ENCODE measurements at regions not wholly inside any gene's neighbourhood (a gene's known extent, or its start where the extent isn't known, plus 50 kb on each side); places are given as distances from the start of the nearest gene placed in this dataset.

DNA sequence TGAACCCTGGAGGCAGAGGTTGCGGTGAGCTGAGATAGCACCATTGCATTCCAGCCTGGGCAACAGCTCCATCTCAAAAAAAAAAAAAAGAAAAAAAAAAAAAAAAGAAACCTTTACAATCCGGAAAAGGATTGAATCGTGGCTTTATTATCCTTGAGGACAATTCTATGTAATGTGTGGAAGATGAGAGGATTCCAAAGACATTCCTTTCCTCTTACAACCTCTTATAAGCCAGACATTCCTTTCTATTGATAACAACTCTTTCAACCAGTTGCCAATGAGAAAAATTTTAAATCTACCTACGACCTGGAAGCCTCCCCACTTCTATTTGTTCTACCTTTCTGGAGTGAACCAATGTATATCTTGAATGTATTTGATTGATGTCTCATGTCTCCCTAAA is 91.2 kb upstream of the EEF1E1 start:
- no peaks in the 10 kb centered on the region for H3K4me1 ChIP-seq (ENCODE audit: insufficient read depth, insufficient read length)
- no peak overlapping the region for H3K4me3 ChIP-seq (ENCODE audit: insufficient read length, low read depth)
- no peak overlapping the region for H3K9ac ChIP-seq (ENCODE audit: insufficient read length, low read depth)
- no peaks in the 10 kb centered on the region for H3K36me3 ChIP-seq (ENCODE audit: insufficient read depth, insufficient read length, low read length)
- H3K27me3 ChIP-seq (ENCODE audit: insufficient read depth, insufficient read length): no peaks in the 10 kb centered on the region
- TF ChIP-seq SUZ12 (IDR thresholded peaks at IDR 0.05; ENCODE audit: extremely low read depth, insufficient read depth, insufficient read length) (no peak), ZNF274 (IDR thresholded peaks at IDR 0.05; ENCODE audit: low read depth, low read length) (no peak), YY1 (IDR thresholded peaks at IDR 0.05; ENCODE audit: insufficient read depth, insufficient read length) (no peak)
- H3K9me3 ChIP-seq (ENCODE audit: insufficient read depth, low read length): peaks cover 6% of the 10 kb centered on the region; the same call in 1 of the 2 replicates
- DNase-seq (ENCODE audit: low read depth, low spot score): no peak

DNA sequence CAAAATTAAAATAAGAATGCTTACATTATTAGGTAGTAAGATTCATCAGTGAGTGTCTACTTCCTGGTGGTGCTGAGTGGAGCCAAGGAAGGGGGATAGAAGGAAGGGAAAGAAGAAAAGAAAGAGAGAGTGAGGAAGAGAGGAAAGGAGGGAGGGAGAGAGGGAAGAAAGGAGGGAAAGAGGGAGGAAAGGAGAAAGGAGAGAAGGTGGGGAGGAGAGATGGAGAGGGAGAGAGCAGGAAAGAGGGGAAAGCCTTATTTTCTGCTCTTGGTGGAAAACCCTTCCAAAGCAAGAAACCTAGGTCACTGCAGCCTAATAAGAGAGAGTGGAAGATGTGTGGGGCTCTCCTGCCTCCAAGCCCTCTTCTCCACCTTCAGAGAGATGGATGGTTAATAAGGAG is 90.2 kb upstream of the EEF1E1 start:
- no peak for TF ChIP-seq ZNF274 (IDR thresholded peaks at IDR 0.05; ENCODE audit: low read depth, low read length)
- no peak for TF ChIP-seq SUZ12 (IDR thresholded peaks at IDR 0.05; ENCODE audit: extremely low read depth, insufficient read depth, insufficient read length)
- TF ChIP-seq YY1 (IDR thresholded peaks at IDR 0.05; ENCODE audit: insufficient read depth, insufficient read length): no peak
- Histone ChIP-seq H3K9ac (ENCODE audit: insufficient read length, low read depth) (no peak overlapping the region), H3K4me1 (ENCODE audit: insufficient read depth, insufficient read length) (no peaks in the 10 kb centered on the region), H3K4me3 (ENCODE audit: insufficient read length, low read depth) (no peak overlapping the region), H3K27me3 (ENCODE audit: insufficient read depth, insufficient read length) (no peaks in the 10 kb centered on the region), H3K9me3 (ENCODE audit: insufficient read depth, low read length) (peaks cover 6% of the 10 kb centered on the region; the same call in 1 of the 2 replicates), H3K36me3 (ENCODE audit: insufficient read depth, insufficient read length, low read length) (no peaks in the 10 kb centered on the region)
- no peak for DNase-seq (ENCODE audit: low read depth, low spot score)

DNA sequence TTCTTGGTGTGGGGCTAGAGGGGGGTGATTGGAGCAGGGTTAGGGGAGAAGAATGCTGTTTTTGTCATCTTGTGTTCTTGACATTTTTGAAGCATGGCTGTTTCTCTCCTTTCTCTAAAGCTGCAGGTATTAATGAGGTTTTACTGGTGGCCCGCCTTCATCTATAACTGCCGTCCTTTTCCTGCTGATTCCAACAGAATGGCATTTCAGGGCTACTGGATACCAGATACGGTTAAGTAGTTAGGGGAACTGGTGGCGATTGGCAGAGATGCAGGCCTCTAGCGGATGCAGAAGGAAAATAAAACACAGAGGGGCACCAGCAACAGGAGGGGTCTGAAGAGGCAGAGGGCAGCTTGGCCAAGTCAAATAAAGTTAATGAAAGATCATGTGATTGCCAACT is 89.7 kb upstream of the EEF1E1 start:
- Histone ChIP-seq H3K9ac (ENCODE audit: insufficient read length, low read depth) (no peak overlapping the region), H3K36me3 (ENCODE audit: insufficient read depth, insufficient read length, low read length) (no peaks in the 10 kb centered on the region), H3K27me3 (ENCODE audit: insufficient read depth, insufficient read length) (no peaks in the 10 kb centered on the region), H3K9me3 (ENCODE audit: insufficient read depth, low read length) (peaks cover 6% of the 10 kb centered on the region; the same call in 1 of the 2 replicates), H3K4me1 (ENCODE audit: insufficient read depth, insufficient read length) (no peaks in the 10 kb centered on the region), H3K4me3 (ENCODE audit: insufficient read length, low read depth) (no peak overlapping the region)
- DNase-seq (ENCODE audit: low read depth, low spot score): no peak
- TF ChIP-seq YY1 (IDR thresholded peaks at IDR 0.05; ENCODE audit: insufficient read depth, insufficient read length) (no peak), ZNF274 (IDR thresholded peaks at IDR 0.05; ENCODE audit: low read depth, low read length) (no peak), SUZ12 (IDR thresholded peaks at IDR 0.05; ENCODE audit: extremely low read depth, insufficient read depth, insufficient read length) (no peak)

DNA sequence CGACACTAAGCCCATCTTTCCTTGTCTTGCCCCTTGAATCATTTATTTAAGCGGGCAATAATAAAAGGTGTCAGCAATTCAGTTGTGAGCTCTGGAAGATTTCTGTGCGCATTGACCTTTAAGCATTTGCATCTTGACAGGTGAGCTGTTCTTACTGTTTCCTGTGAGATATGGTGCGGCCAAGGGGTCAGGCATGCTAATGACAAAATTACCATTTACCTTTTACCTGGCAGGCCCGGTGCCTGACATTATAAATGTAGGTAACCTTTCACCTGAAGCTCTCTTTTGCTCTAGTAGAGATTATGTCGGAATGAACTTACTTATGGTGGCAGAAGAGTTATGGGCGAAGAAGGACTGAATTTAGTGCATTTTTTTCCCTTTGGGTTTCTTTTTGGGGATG is 89.3 kb upstream of the EEF1E1 start:
- TF ChIP-seq YY1 (IDR thresholded peaks at IDR 0.05; ENCODE audit: insufficient read depth, insufficient read length) (no peak), SUZ12 (IDR thresholded peaks at IDR 0.05; ENCODE audit: extremely low read depth, insufficient read depth, insufficient read length) (no peak), ZNF274 (IDR thresholded peaks at IDR 0.05; ENCODE audit: low read depth, low read length) (no peak)
- no peak for DNase-seq (ENCODE audit: low read depth, low spot score)
- Histone ChIP-seq H3K36me3 (ENCODE audit: insufficient read depth, insufficient read length, low read length) (no peaks in the 10 kb centered on the region), H3K4me1 (ENCODE audit: insufficient read depth, insufficient read length) (no peaks in the 10 kb centered on the region), H3K9me3 (ENCODE audit: insufficient read depth, low read length) (peaks cover 6% of the 10 kb centered on the region; the same call in 1 of the 2 replicates), H3K4me3 (ENCODE audit: insufficient read length, low read depth) (no peak overlapping the region), H3K9ac (ENCODE audit: insufficient read length, low read depth) (no peak overlapping the region), H3K27me3 (ENCODE audit: insufficient read depth, insufficient read length) (no peaks in the 10 kb centered on the region)

DNA sequence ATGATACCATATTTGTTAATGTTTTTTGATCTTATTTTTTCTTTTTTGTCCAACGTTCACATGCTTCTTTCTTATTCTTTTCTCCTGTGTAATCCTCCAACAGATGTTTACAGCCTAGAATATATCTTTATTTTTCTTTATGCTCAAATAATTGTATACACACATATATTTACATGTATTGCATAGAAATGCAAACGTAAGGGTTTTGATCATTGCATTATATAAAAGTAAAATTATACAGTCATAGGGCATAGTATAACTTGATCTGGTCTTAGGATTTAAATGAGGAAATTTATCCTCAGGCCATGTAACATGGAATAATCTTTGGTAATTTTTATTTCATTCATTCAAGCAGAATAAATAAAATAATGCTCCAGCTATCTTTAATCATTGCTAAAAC is 84.9 kb upstream of the EEF1E1 start:
- no peaks in the 10 kb centered on the region for H3K4me1 ChIP-seq (ENCODE audit: insufficient read depth, insufficient read length)
- H3K9me3 ChIP-seq (ENCODE audit: insufficient read depth, low read length): no peaks in the 10 kb centered on the region
- no peak overlapping the region for H3K9ac ChIP-seq (ENCODE audit: insufficient read length, low read depth)
- no peaks in the 10 kb centered on the region for H3K27me3 ChIP-seq (ENCODE audit: insufficient read depth, insufficient read length)
- TF ChIP-seq ZNF274 (IDR thresholded peaks at IDR 0.05; ENCODE audit: low read depth, low read length): no peak
- no peak for TF ChIP-seq YY1 (IDR thresholded peaks at IDR 0.05; ENCODE audit: insufficient read depth, insufficient read length)
- no peak for TF ChIP-seq SUZ12 (IDR thresholded peaks at IDR 0.05; ENCODE audit: extremely low read depth, insufficient read depth, insufficient read length)
- H3K36me3 ChIP-seq (ENCODE audit: insufficient read depth, insufficient read length, low read length): no peaks in the 10 kb centered on the region
- H3K4me3 ChIP-seq (ENCODE audit: insufficient read length, low read depth): no peak overlapping the region
- no peak for DNase-seq (ENCODE audit: low read depth, low spot score)

DNA sequence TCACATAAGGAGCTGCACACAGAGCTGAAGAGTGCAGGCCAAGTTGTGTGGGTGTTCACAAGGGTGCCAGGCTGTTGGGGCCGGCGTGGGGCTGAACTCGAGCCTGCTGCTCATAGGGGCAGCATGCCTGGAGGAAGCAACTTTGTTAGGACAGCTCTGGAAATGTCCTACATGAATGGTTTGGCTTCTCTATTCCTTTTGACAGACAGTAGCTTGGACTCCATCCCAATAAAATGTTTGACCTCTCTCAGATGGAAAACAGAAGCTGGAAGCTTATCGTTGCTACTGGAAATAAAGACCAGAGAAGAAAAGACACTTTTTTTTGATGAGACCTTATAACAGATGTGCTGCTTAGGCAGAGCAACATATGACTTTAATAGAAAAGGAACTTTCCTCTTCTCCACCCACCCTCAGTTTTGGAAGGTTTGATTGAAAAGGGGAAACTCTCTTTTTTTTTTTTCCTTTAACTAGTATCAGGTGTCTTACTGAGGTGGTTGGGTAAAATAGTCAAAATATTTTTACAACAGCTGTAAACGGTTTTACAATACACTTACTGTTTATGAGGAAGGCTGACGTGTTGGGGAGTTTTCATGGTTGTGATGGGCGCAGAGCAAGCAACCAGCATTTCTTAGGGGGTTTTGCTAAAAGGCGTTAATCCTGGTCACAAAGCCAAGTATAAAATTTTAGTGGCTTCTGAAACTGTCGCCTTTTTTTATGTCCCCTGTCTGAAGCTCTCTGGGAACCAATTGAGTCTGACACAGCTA is 80.7 kb upstream of the EEF1E1 start:
- no peaks in the 10 kb centered on the region for H3K27me3 ChIP-seq (ENCODE audit: insufficient read depth, insufficient read length)
- H3K4me1 ChIP-seq (ENCODE audit: insufficient read depth, insufficient read length): no peaks in the 10 kb centered on the region
- DNase-seq (ENCODE audit: low read depth, low spot score): no peak
- no peak overlapping the region for H3K4me3 ChIP-seq (ENCODE audit: insufficient read length, low read depth)
- no peaks in the 10 kb centered on the region for H3K36me3 ChIP-seq (ENCODE audit: insufficient read depth, insufficient read length, low read length)
- H3K9ac ChIP-seq (ENCODE audit: insufficient read length, low read depth): no peak overlapping the region
- peaks cover 17% of the 10 kb centered on the region for H3K9me3 ChIP-seq (ENCODE audit: insufficient read depth, low read length)
- TF ChIP-seq YY1 (IDR thresholded peaks at IDR 0.05; ENCODE audit: insufficient read depth, insufficient read length): no peak
- TF ChIP-seq SUZ12 (IDR thresholded peaks at IDR 0.05; ENCODE audit: extremely low read depth, insufficient read depth, insufficient read length): no peak
- no peak for TF ChIP-seq ZNF274 (IDR thresholded peaks at IDR 0.05; ENCODE audit: low read depth, low read length)

DNA sequence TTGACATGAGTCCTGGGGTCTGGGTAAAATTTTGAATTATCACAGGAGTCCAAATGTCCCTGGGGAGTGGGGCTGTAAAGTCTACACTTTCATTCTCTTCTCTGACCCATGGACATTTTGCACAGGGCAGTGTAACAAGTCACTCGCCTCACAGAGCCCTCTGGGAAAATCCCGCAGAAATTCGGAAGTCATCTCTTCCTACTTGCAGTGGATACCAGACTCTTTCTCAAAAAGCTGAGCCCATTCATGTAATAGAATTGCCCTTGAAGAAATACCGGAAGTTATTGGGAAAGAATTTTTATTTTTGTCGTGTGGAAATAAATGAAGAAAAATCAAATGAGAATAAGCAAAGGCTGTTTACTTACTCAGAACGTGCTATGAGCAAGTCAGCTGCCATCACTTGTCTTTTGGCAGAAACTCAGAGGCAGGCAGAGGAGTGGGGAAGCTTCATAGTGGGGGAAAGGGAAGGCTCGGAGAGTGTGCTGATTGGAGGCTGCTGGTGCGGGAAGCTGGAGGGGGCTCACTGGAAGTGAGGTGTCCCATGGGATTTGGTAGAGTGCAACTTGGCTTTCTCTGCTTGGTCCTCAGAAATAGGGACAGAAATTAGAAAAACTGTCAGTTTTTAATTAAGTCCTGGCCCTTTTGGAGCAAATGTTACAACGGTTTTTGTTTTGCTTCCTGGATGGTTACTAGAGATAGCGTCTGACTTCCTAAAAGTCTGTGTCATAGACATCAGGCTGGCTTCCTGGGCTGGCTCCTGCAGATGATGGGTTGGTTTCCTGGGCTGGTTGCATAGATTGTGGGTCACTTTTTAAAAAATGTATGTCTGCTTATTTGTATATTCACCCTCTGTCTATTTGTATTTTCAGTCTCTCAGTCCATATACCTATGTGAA is 79.8 kb upstream of the EEF1E1 start:
- H3K27me3 ChIP-seq (ENCODE audit: insufficient read depth, insufficient read length): no peaks in the 10 kb centered on the region
- no peaks in the 10 kb centered on the region for H3K4me1 ChIP-seq (ENCODE audit: insufficient read depth, insufficient read length)
- TF ChIP-seq YY1 (IDR thresholded peaks at IDR 0.05; ENCODE audit: insufficient read depth, insufficient read length) (no peak), ZNF274 (IDR thresholded peaks at IDR 0.05; ENCODE audit: low read depth, low read length) (no peak), SUZ12 (IDR thresholded peaks at IDR 0.05; ENCODE audit: extremely low read depth, insufficient read depth, insufficient read length) (no peak)
- no peak for DNase-seq (ENCODE audit: low read depth, low spot score)
- no peak overlapping the region for H3K4me3 ChIP-seq (ENCODE audit: insufficient read length, low read depth)
- H3K9me3 ChIP-seq (ENCODE audit: insufficient read depth, low read length): peaks cover 23% of the 10 kb centered on the region
- H3K9ac ChIP-seq (ENCODE audit: insufficient read length, low read depth): no peak overlapping the region
- H3K36me3 ChIP-seq (ENCODE audit: insufficient read depth, insufficient read length, low read length): no peaks in the 10 kb centered on the region

Data from NT2/D1 (cell line).